Activated T-helper 1 cell treated with anti-CD3 and anti-CD28 coated beads, Interleukin-12 subunit alpha, Interleukin-12 subunit beta, Interleukin-2, Interleukin-4 antibody, amounts not matched to agents 30 ng/mL and 10 ng/mL and 1 ng/mL, durations not matched to agents 14 hours and 24 hours and 36 hours (primary cell): ENCODE measurements at regions not wholly inside any gene's neighbourhood (a gene's known extent, or its start where the extent isn't known, plus 50 kb on each side); places are given as distances from the start of the nearest gene placed in this dataset.
"Not testable (repeated sequence)": the region's sequence is repeated elsewhere in the genome, so short reads cannot be mapped to it uniquely, and the experiment has no call there.

Source experiments
- DNase-seq: peaks from one replicate; pipeline ENCODE4 v3.0.0; 2021; ENCODE audit warnings: low spot score
- H3K27ac Mint-ChIP-seq: one replicate; pipeline ENCODE4 v1.8.0; 2021; ENCODE audit warnings: mild to moderate bottlenecking, mixed read lengths
- H3K27me3 Mint-ChIP-seq: one replicate; pipeline ENCODE4 v1.8.0; 2022; ENCODE audit warnings: mild to moderate bottlenecking, moderate library complexity, mixed read lengths; ENCODE audit not compliant: insufficient read depth
- H3K36me3 Mint-ChIP-seq: one replicate; pipeline ENCODE4 v1.8.0; 2021; ENCODE audit warnings: low read depth, mixed read lengths
- H3K4me1 Mint-ChIP-seq: one replicate; pipeline ENCODE4 v1.8.0; 2021; ENCODE audit warnings: low read depth, mixed read lengths
- H3K4me3 Mint-ChIP-seq: one replicate; pipeline ENCODE4 v1.8.0; 2021; ENCODE audit warnings: mild to moderate bottlenecking, moderate library complexity, mixed read lengths
- H3K9me3 Mint-ChIP-seq: one replicate; pipeline ENCODE4 v1.8.0; 2021; ENCODE audit warnings: mixed read lengths
- intact Hi-C: fragments of 100-400 bp; cut with micrococcal nuclease; formaldehyde crosslinking; loops from one replicate; pipeline ENCODE4 v1.15.1; 2024

- Mint-ChIP-seq H3K27ac (no peak overlapping the region), H3K27me3 (no peaks in the 10 kb centered on the region), H3K4me1 (no peaks in the 10 kb centered on the region), H3K4me3 (no peak overlapping the region), H3K36me3 (no peaks in the 10 kb centered on the region), H3K9me3 (no peaks in the 10 kb centered on the region)
- DNase-seq: no peak
- intact Hi-C loops: no loop called here
Observed at GRCh38 chr4:53854991-53855568, 209.3 kb downstream of the CHIC2 start.

- Mint-ChIP-seq H3K27ac (no peak overlapping the region), H3K36me3 (no peaks in the 10 kb centered on the region), H3K27me3 (no peaks in the 10 kb centered on the region), H3K4me3 (no peak overlapping the region), H3K4me1 (no peaks in the 10 kb centered on the region), H3K9me3 (no peaks in the 10 kb centered on the region)
- DNase-seq: no peak
- intact Hi-C loops: no loop called here
Observed at GRCh38 chr4:53852343-53852742, 212.1 kb downstream of the CHIC2 start.

GRCh38 chr4:53847965-53848364 is 216.4 kb downstream of the CHIC2 start:
- Mint-ChIP-seq H3K36me3 (no peaks in the 10 kb centered on the region), H3K4me1 (no peaks in the 10 kb centered on the region), H3K9me3 (no peaks in the 10 kb centered on the region), H3K27me3 (peaks cover 2% of the 10 kb centered on the region), H3K27ac (no peak overlapping the region), H3K4me3 (no peak overlapping the region)
- DNase-seq: no peak
- intact Hi-C loops: no loop called here

- intact Hi-C loops: no loop called here
- H3K4me3 Mint-ChIP-seq: no peak overlapping the region
Observed at GRCh38 chr4:53844551-53844950, 219.9 kb downstream of the CHIC2 start.

GRCh38 chr4:53844133-53844532 is 220.3 kb downstream of the CHIC2 start:
- intact Hi-C loops: no loop called here
- no peaks in the 10 kb centered on the region for H3K36me3 Mint-ChIP-seq
- H3K4me3 Mint-ChIP-seq: no peak overlapping the region
- H3K9me3 Mint-ChIP-seq: no peaks in the 10 kb centered on the region
- H3K27ac Mint-ChIP-seq: no peak overlapping the region
- DNase-seq: no peak
- H3K4me1 Mint-ChIP-seq: no peaks in the 10 kb centered on the region
- H3K27me3 Mint-ChIP-seq: peaks cover 2% of the 10 kb centered on the region

More at GRCh38 chr4:53844551-53844950, 219.9 kb downstream of the CHIC2 start:
- DNase-seq: no peak
- Mint-ChIP-seq H3K27me3 (peaks cover 2% of the 10 kb centered on the region), H3K9me3 (no peaks in the 10 kb centered on the region), H3K36me3 (no peaks in the 10 kb centered on the region), H3K27ac (no peak overlapping the region), H3K4me1 (no peaks in the 10 kb centered on the region)

GRCh38 chr4:53841711-53842110 is 222.7 kb downstream of the CHIC2 start:
- Mint-ChIP-seq H3K36me3 (no peaks in the 10 kb centered on the region), H3K9me3 (no peaks in the 10 kb centered on the region), H3K4me3 (no peak overlapping the region), H3K27me3 (peaks cover 2% of the 10 kb centered on the region), H3K27ac (no peak overlapping the region), H3K4me1 (no peaks in the 10 kb centered on the region)
- DNase-seq: no peak
- intact Hi-C loops: no loop called here

GRCh38 chr4:53840643-53841042 is 223.8 kb downstream of the CHIC2 start:
- peaks cover 2% of the 10 kb centered on the region for H3K27me3 Mint-ChIP-seq
- intact Hi-C loops: no loop called here
- H3K27ac Mint-ChIP-seq: no peak overlapping the region
- no peaks in the 10 kb centered on the region for H3K9me3 Mint-ChIP-seq
- no peak for DNase-seq
- H3K4me1 Mint-ChIP-seq: no peaks in the 10 kb centered on the region
- H3K4me3 Mint-ChIP-seq: no peak overlapping the region
- H3K36me3 Mint-ChIP-seq: no peaks in the 10 kb centered on the region

- H3K27me3 Mint-ChIP-seq, intact Hi-C loops, H3K4me3 Mint-ChIP-seq, DNase-seq, H3K4me1 Mint-ChIP-seq, H3K27ac Mint-ChIP-seq, H3K36me3 Mint-ChIP-seq: not testable (repeated sequence)
- peaks cover 15% of the 10 kb centered on the region for H3K9me3 Mint-ChIP-seq
Observed at GRCh38 chr4:53833302-53834003, 231.0 kb downstream of the CHIC2 start.

- intact Hi-C loops: no loop called here
- H3K27ac Mint-ChIP-seq: no peak overlapping the region
Observed at GRCh38 chr4:53832549-53832948, 231.9 kb downstream of the CHIC2 start.

GRCh38 chr4:53830511-53830910 is 233.9 kb downstream of the CHIC2 start:
- no peaks in the 10 kb centered on the region for H3K36me3 Mint-ChIP-seq
- peaks cover 24% of the 10 kb centered on the region for H3K9me3 Mint-ChIP-seq
- H3K27me3 Mint-ChIP-seq: no peaks in the 10 kb centered on the region
- no peak for DNase-seq
- H3K4me1 Mint-ChIP-seq: no peaks in the 10 kb centered on the region
- no peak overlapping the region for H3K27ac Mint-ChIP-seq
- H3K4me3 Mint-ChIP-seq: no peak overlapping the region
- intact Hi-C loops: no loop called here

More at GRCh38 chr4:53832549-53832948, 231.9 kb downstream of the CHIC2 start:
- Mint-ChIP-seq H3K27me3 (no peaks in the 10 kb centered on the region), H3K36me3 (no peaks in the 10 kb centered on the region), H3K4me3 (no peak overlapping the region), H3K4me1 (no peaks in the 10 kb centered on the region), H3K9me3 (peaks cover 15% of the 10 kb centered on the region)
- no peak for DNase-seq

GRCh38 chr4:53821179-53821851 is 230.0 kb upstream of the LNX1 start:
- Mint-ChIP-seq H3K27ac (no peak overlapping the region), H3K9me3 (peaks cover 2% of the 10 kb centered on the region), H3K36me3 (no peaks in the 10 kb centered on the region), H3K27me3 (no peaks in the 10 kb centered on the region), H3K4me1 (no peaks in the 10 kb centered on the region), H3K4me3 (no peak overlapping the region)
- intact Hi-C loops: no loop called here
- DNase-seq: no peak

- H3K36me3 Mint-ChIP-seq: no peaks in the 10 kb centered on the region
- H3K4me1 Mint-ChIP-seq: no peaks in the 10 kb centered on the region
- intact Hi-C loops: no loop called here
- H3K9me3 Mint-ChIP-seq: no peaks in the 10 kb centered on the region
- no peak overlapping the region for H3K4me3 Mint-ChIP-seq
- DNase-seq: no peak
- no peaks in the 10 kb centered on the region for H3K27me3 Mint-ChIP-seq
- H3K27ac Mint-ChIP-seq: no peak overlapping the region
Observed at GRCh38 chr4:53818104-53818503, 226.8 kb upstream of the LNX1 start.

GRCh38 chr4:53816561-53816960 is 225.3 kb upstream of the LNX1 start:
- no peaks in the 10 kb centered on the region for H3K4me1 Mint-ChIP-seq
- no peak for DNase-seq
- no peaks in the 10 kb centered on the region for H3K27me3 Mint-ChIP-seq
- no peak overlapping the region for H3K27ac Mint-ChIP-seq
- no peaks in the 10 kb centered on the region for H3K9me3 Mint-ChIP-seq
- H3K36me3 Mint-ChIP-seq: no peaks in the 10 kb centered on the region
- intact Hi-C loops: no loop called here
- no peak overlapping the region for H3K4me3 Mint-ChIP-seq
